Body of pancreas (tissue), 4 donors: ENCODE measurements at regions not wholly inside any gene's neighbourhood (a gene's known extent, or its start where the extent isn't known, plus 50 kb on each side); places are given as distances from the start of the nearest gene placed in this dataset.
"Not testable (repeated sequence)": the region's sequence is repeated elsewhere in the genome, so short reads cannot be mapped to it uniquely, and the experiment has no call there.

Experiments
- ATAC-seq: fragments of 150-250 bp; one replicate; pipeline ENCODE4 v1.9.1; 2016
- DNase-seq, 4 donors: peaks; one replicate each; pipeline ENCODE4 v3.0.0-alpha.2; 2019
- H3K27ac ChIP-seq, 4 donors: fragments of 200-600 bp; sonication (generic); 1 replicate in 3 of 4; 2 replicates in 1 of 4; pipeline versions ENCODE4 v1.5.1 to v1.6.1; 2016 to 2019; ENCODE audit warnings: mild to moderate bottlenecking in 1 of 4, mixed read lengths in 1 of 4, moderate library complexity in 1 of 4
- H3K27me3 ChIP-seq, 2 donors: fragments of 200-600 bp; sonication (generic); one replicate each; pipeline ENCODE4 v1.6.0; 2016; ENCODE audit warnings: mild to moderate bottlenecking in 1 of 2
- H3K36me3 ChIP-seq, 2 donors: fragments of 200-600 bp; sonication (generic); replicated peaks in 1 of 2; 2 replicates each; pipeline ENCODE4 v1.5.1; 2016; ENCODE audit warnings: low read depth in 2 of 2; ENCODE audit not compliant: insufficient read depth in 1 of 2
- H3K4me1 ChIP-seq: fragments of 200-600 bp; sonication (generic); one replicate; pipeline ENCODE4 v1.6.0; 2016
- H3K4me3 ChIP-seq, 2 donors: fragments of 200-600 bp; sonication (generic); 1 replicate in 1 of 2; 2 replicates in 1 of 2; pipeline ENCODE4 v1.5.1; 2016 to 2019
- H3K9me3 ChIP-seq, 3 donors: fragments of 200-600 bp; sonication (generic); 1 replicate in 2 of 3; 2 replicates in 1 of 3; pipeline ENCODE4 v1.5.1; 2016
- POLR2A ChIP-seq, 3 donors: fragments of 450-650 bp; IDR thresholded peaks; one replicate each; pipeline ENCODE4 v1.6.1; 2016; ENCODE audit warnings: antibody characterized with exemption in 3 of 3, mild to moderate bottlenecking in 2 of 3
- WGBS, 2 donors: methylation state at CpG; one replicate each; pipeline ENCODE4 v1.1.5; 2017; 5-methylcytosine and 5-hydroxymethylcytosine counted together
- intact Hi-C: fragments of 100-400 bp; cut with DNase I; formaldehyde crosslinking; loops from one replicate; pipeline ENCODE4 v1.15.1; 2023
- TF ChIP-seq, protein P1 (sequence below), 7 experiments: fragments of 450-650 bp in 4 of 7; fragments of 200-600 bp in 3 of 7; sonication (generic) in 3 of 7; IDR thresholded peaks; one replicate each; pipeline ENCODE4 v1.5.1; 2016 to 2019; ENCODE audit warnings: antibody characterized with exemption in 7 of 7

DNA sequence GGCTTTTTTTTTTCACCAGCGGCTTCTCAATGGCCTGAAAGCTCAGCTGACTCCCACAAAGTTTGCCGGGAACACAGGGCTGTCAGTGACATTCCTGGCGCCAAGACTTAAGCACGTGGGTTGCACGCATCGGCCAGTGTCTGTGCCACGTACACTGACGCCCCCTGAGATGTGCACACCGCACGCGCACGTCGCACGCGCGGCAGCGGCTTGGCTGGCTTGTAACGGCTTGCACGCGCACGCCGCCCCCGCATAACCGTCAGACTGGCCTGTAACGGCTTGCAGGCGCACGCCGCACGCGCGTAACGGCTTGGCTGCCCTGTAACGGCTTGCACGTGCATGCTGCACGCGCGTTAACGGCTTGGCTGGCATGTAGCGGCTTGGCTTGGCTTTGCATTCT, 63.2 kb downstream of the CCDC74A start:
- H3K27ac ChIP-seq, result no peak overlapping the region
- DNase-seq (no peak), ATAC-seq (no peak)
- H3K4me1 ChIP-seq, result no peaks in the 10 kb centered on the region
- no peaks in the 10 kb centered on the region for H3K36me3 ChIP-seq
- H3K9me3 ChIP-seq, result no peaks in the 10 kb centered on the region
- H3K4me3 ChIP-seq, result no peak overlapping the region
- no peak for TF ChIP-seq POLR2A (IDR thresholded peaks at IDR 0.05)
- TF ChIP-seq, protein P1, sequence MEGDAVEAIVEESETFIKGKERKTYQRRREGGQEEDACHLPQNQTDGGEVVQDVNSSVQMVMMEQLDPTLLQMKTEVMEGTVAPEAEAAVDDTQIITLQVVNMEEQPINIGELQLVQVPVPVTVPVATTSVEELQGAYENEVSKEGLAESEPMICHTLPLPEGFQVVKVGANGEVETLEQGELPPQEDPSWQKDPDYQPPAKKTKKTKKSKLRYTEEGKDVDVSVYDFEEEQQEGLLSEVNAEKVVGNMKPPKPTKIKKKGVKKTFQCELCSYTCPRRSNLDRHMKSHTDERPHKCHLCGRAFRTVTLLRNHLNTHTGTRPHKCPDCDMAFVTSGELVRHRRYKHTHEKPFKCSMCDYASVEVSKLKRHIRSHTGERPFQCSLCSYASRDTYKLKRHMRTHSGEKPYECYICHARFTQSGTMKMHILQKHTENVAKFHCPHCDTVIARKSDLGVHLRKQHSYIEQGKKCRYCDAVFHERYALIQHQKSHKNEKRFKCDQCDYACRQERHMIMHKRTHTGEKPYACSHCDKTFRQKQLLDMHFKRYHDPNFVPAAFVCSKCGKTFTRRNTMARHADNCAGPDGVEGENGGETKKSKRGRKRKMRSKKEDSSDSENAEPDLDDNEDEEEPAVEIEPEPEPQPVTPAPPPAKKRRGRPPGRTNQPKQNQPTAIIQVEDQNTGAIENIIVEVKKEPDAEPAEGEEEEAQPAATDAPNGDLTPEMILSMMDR (IDR thresholded peaks at IDR 0.05), result no peak
- intact Hi-C loops, result no loop called here
- 81 to 84% methylated on average over 32 to 39 of the region's 39 CpGs for WGBS, 2 donors
- no peaks in the 10 kb centered on the region for H3K27me3 ChIP-seq

DNA sequence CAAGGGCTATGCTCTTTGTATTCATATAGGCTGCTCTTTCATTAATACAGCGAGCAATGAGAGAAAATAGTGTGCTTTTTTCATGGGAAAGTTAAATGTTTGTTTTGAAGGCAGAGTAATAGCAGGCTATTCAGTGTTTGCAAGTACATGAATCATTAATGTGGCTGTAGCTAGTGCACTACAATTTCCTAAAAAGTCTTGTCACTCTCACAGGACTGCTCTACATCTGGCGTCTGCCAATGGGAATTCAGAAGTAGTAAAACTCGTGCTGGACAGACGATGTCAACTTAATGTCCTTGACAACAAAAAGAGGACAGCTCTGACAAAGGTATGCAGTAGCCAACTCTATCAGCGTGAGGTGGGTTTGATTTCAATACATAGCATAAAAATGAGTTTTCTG, 68.9 kb downstream of the CCDC74A start:
- H3K36me3 ChIP-seq, H3K9me3 ChIP-seq, H3K4me1 ChIP-seq, H3K4me3 ChIP-seq, intact Hi-C loops, DNase-seq, H3K27me3 ChIP-seq, ATAC-seq, H3K27ac ChIP-seq: not testable (repeated sequence)
- WGBS, 2 donors, result 14 to 25% methylated on average over 5 of the region's 5 CpGs

DNA sequence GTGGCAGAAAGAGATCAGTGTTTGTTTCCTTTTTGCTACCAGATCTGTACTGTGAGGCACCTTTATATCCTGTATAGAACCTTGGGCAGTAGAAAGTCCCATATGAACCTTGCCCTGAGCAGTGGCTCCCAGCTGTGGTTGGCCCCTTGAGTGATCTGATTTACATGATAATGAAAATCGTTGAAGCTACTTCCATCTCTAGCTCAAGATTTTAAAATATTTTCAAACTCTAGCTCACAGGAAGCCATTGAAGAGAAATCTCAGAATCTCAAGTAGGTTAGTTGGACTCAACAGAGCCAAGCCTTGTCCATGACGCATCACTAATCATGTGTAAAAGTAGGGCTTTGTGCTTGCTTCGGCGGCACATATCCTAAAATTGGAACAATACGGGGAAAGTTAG, 74.8 kb downstream of the CCDC74A start:
- H3K4me1 ChIP-seq, H3K9me3 ChIP-seq, intact Hi-C loops, H3K27ac ChIP-seq, H3K36me3 ChIP-seq, ATAC-seq, H3K27me3 ChIP-seq, H3K4me3 ChIP-seq, DNase-seq: not testable (repeated sequence)
- 74 to 81% methylated on average over 5 of the region's 5 CpGs for WGBS, 2 donors

DNA sequence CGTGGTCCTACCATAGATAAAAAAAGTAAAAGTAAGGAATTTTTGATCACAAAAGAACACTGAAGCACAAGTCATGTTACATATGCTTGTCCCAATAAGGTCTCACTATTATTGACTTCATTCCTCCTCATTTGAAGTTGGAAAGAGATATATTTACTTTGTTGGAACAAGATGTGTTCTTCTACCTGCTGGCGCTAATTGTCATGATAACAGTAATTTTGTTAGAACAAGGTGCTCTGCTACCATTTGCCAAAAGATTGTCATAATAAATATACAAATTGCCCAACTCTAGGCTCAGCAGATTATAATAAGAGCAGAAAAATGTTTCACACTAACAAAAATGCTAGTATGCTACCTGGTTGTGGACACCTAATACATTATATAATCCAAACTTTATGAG, 77.0 kb downstream of the CCDC74A start:
- H3K27ac ChIP-seq, ATAC-seq, H3K9me3 ChIP-seq, DNase-seq, H3K4me3 ChIP-seq, H3K27me3 ChIP-seq, H3K36me3 ChIP-seq, intact Hi-C loops, H3K4me1 ChIP-seq: not testable (repeated sequence)
- WGBS, 2 donors, result 37 to 40% methylated on average over 2 of the region's 2 CpGs

DNA sequence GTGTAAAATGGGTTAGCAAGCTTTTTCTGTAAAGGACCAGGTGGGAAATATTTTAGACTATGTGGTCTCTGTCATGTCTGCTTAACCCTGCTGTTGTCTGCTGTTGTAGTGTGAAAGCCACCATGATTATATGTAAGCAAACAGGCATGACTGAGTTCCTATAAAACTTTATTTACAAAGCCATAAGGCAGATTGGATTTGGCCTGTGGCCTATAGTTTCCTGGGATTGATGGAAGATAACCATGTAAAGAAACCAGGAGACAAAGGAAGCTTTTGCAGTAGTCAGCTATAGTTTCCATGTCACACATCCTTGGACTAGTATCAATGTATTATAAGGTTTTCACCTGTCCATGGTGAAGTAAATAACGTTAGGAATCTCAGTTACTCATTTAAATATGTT, 78.7 kb downstream of the CCDC74A start:
- H3K4me1 ChIP-seq, H3K27me3 ChIP-seq, H3K4me3 ChIP-seq, H3K9me3 ChIP-seq, H3K27ac ChIP-seq, ATAC-seq, intact Hi-C loops, H3K36me3 ChIP-seq, DNase-seq: not testable (repeated sequence)
- 33 to 43% methylated on average over 1 of the region's 1 CpG for WGBS, 2 donors

DNA sequence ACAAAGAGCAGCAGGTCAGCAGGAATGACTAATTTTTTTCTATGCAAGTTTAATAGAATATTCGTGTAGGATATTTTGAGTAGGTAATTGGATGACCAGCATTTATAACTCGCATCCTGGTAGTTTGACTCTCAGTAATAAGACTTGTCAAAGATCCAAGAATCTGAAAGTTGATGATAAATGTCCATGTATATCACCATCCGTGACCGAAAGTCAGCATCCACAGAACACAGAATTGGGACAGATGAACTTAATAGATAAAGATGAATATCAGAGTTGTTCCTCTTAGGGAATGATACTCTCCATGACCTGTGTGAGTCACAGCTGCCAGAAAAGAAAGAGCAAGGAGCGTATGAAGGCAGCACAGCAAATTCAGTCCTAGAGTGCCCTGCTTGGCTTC, 79.4 kb downstream of the CCDC74A start:
- WGBS, 2 donors, result 54 to 64% methylated on average over 5 of the region's 5 CpGs
- H3K27me3 ChIP-seq, H3K36me3 ChIP-seq, H3K9me3 ChIP-seq, H3K27ac ChIP-seq, H3K4me1 ChIP-seq, intact Hi-C loops, H3K4me3 ChIP-seq, ATAC-seq, DNase-seq: not testable (repeated sequence)

DNA sequence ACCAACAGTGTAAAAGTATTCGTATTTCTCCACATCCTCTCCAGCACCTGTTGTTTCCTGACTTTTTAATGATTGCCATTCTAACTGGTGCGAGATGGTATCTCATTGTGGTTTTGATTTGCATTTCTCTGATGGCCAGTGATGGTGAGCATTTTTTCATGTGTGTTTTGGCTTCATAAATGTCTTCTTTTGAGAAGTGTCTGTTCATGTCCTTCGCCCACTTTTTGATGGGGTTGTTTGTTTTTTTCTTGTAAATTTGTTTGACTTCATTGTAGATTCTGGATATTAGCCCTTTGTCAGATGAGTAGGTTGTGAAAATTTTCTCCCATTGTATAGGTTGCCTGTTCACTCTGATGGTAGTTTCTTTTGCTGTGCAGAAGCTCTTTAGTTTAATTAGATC, 86.9 kb downstream of the CCDC74A start:
- H3K27ac ChIP-seq, DNase-seq, H3K36me3 ChIP-seq, ATAC-seq, H3K4me1 ChIP-seq, H3K4me3 ChIP-seq, H3K27me3 ChIP-seq, intact Hi-C loops, H3K9me3 ChIP-seq: not testable (repeated sequence)
- 79 to 82% methylated on average over 2 to 3 of the region's 3 CpGs for WGBS, 2 donors

DNA sequence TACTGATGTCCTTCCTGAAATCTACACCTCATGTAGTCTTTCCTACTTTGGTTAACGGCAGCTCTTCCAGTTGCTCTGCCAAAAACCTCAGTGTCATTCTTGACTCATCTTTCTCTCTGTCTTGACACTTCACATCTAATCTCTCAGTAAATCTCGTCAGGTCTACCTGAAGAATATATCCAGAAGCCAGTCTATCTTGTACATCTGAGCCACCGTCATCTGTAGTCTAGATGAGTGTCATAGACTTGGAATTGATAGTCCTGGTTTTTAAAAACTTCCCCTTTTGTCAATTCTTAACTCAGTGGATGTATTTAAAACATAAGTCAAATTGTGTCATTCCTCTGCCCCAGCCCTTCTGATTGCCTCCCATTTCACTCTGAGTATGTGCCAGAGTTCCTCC, 90.6 kb downstream of the CCDC74A start:
- H3K36me3 ChIP-seq, intact Hi-C loops, H3K27me3 ChIP-seq, H3K9me3 ChIP-seq, H3K4me3 ChIP-seq, ATAC-seq, H3K4me1 ChIP-seq, H3K27ac ChIP-seq, DNase-seq: not testable (repeated sequence)
- 62 to 70% methylated on average over 3 of the region's 3 CpGs for WGBS, 2 donors

DNA sequence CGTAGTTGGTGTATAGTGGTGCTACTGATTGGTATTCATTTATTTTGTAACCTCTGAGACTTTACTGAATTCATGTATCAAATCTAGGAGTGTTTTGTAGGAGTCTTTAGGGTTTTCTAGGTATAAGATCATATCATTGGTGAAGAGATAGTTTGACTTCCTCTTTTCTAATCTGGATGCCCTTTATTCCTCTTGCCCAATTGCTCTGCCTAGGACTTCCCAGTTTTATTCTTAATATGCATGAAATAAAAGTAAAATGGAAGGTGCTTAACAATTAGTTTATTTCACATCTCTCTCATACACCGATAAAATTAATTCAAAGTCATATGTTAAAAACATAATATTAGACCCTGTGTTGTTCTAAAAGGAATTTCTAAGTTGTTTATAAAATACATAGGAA, 95.2 kb downstream of the CCDC74A start:
- H3K27me3 ChIP-seq, H3K9me3 ChIP-seq, H3K4me1 ChIP-seq, H3K4me3 ChIP-seq, H3K36me3 ChIP-seq, ATAC-seq, DNase-seq, intact Hi-C loops, H3K27ac ChIP-seq: not testable (repeated sequence)
- 81 to 82% methylated on average over 2 of the region's 2 CpGs for WGBS, 2 donors

DNA sequence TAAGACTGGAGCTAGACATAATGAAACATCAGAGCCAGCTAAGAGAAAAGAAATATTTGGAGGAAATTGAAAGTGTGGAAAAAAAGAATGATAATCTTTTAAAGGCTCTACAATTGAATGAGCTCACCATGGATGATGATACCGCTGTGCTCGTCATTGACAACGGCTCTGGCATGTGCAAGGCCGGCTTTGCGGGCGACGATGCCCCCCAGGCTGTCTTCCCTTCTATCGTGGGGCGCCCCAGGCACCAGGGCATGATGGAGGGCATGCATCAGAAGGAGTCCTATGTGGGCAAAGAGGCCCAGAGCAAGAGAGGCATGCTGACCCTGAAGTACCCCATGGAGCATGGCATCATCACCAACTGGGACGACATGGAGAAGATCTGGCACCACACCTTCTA, 98.3 kb downstream of the CCDC74A start:
- H3K27ac ChIP-seq, H3K4me3 ChIP-seq, H3K36me3 ChIP-seq, ATAC-seq, DNase-seq, H3K27me3 ChIP-seq, H3K9me3 ChIP-seq, H3K4me1 ChIP-seq, intact Hi-C loops: not testable (repeated sequence)
- 77 to 85% methylated on average over 9 to 10 of the region's 10 CpGs for WGBS, 2 donors

DNA sequence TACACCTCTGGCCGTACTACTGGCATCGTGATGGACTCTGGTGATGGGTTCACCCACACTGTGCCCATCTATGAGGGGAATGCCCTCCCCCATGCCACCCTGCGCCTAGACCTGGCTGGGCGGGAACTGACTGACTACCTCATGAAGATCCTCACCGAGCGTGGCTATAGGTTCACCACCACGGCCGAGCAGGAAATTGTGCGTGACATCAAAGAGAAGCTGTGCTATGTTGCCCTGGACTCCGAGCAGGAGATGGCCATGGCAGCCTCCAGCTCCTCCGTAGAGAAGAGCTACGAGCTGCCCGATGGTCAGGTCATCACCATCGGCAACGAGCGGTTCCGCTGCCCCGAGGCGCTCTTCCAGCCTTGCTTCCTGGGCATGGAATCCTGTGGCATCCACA, 98.9 kb downstream of the CCDC74A start:
- WGBS, 2 donors, result 82 to 97% methylated on average over 9 to 16 of the region's 19 CpGs
- ATAC-seq, result not testable (repeated sequence)

DNA sequence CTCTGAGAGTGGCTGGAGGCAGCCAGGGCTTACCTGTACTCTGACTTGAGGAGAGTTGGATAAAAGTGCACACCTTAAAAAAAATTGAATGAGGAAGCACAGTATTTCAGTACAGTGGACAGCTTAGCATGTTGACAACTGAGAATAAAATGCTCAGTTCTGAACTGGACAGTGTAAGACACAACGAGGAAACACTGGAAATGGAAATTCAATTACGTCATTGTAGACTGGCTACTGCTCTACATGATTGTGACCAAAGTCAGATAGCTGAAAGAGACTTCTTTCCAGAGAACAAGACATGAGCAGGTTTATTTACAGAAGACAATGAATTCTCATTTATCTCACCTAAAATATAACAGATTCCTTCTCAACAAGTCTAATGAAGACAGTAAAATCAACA, 100.1 kb downstream of the CCDC74A start:
- H3K27ac ChIP-seq, ATAC-seq, H3K9me3 ChIP-seq, intact Hi-C loops, DNase-seq, H3K36me3 ChIP-seq, H3K27me3 ChIP-seq, H3K4me3 ChIP-seq, H3K4me1 ChIP-seq: not testable (repeated sequence)
- 41 to 47% methylated on average over 2 of the region's 2 CpGs for WGBS, 2 donors

More for the DNA sequence above, 98.9 kb downstream of the CCDC74A start:
- H3K4me1 ChIP-seq, H3K36me3 ChIP-seq, H3K27me3 ChIP-seq, intact Hi-C loops, H3K9me3 ChIP-seq, H3K27ac ChIP-seq, DNase-seq, H3K4me3 ChIP-seq: not testable (repeated sequence)
